HepG2 (cell line): ENCODE measurements at regions not wholly inside any gene's neighbourhood (a gene's known extent, or its start where the extent isn't known, plus 50 kb on each side); places are given as distances from the start of the nearest gene placed in this dataset.

Experiments
- ATAC-seq: fragments of 200-7000 bp; cut with Tn5 transposase; 3 replicates; pipeline ENCODE4 v1.9.1; 2020; ENCODE audit warnings: mild to moderate bottlenecking, moderate library complexity
- BruUV-seq: library from RNA; stranded (reverse); fragments of 400-500 nt; replicated peaks from 2 replicates; lab custom pipeline; 2021; lab: Mats Ljungman, UMichigan
- CTCF ChIA-PET: fragments of 300-600 bp; formaldehyde crosslinking; extraction: SDS; loops from one replicate; lab custom pipeline; 2021; ENCODE audit warnings: low total read pairs, inconsistent platforms, low intra/inter-chr PET ratio; lab: Yijun Ruan, JAX
- POLR2A ChIA-PET: fragments of 350-600 bp; sonication (Branson Sonifier 250); formaldehyde crosslinking; loops from one replicate; lab custom pipeline; 2020; ENCODE audit warnings: antibody characterized with exemption, inconsistent platforms; lab: Yijun Ruan, JAX
- DNase-seq: peaks from one replicate; pipeline ENCODE4 v3.0.0-alpha.2; 2015; ENCODE audit warnings: low spot score
- FAIRE-seq: peaks from 3 replicates; lab custom pipeline; 2011; peaks lifted over from hg19 to GRCh38; lab: Jason Lieb, UNC
- H2AFZ ChIP-seq: one replicate; pipeline ENCODE4 v1.6.1; 2011; ENCODE audit warnings: low read length, inconsistent platforms
- H3K27ac ChIP-seq: fragments of 300-600 bp; 3 replicates; pipeline ENCODE4 v1.8.0; 2011; ENCODE audit warnings: mixed run types, mild to moderate bottlenecking, mixed read lengths, low read length, inconsistent platforms; ENCODE audit not compliant: insufficient read depth; ENCODE audit errors: extremely low read length
- H3K27me3 ChIP-seq, 2 experiments: fragments of 200-600 bp in 1 of 2; 2 replicates in 1 of 2; 3 replicates in 1 of 2; pipeline versions ENCODE4 v1.6.0 to v1.8.0; 2011; ENCODE audit warnings: low read length in 2 of 2, mild to moderate bottlenecking in 2 of 2, moderate library complexity in 2 of 2, inconsistent platforms in 1 of 2; ENCODE audit not compliant: insufficient read depth in 2 of 2, control insufficient read depth in 1 of 2
- H3K36me3 ChIP-seq, 2 experiments: fragments of 200-600 bp in 1 of 2; replicated peaks in 1 of 2; 2 replicates in 1 of 2; 3 replicates in 1 of 2; pipeline versions ENCODE4 v1.5.1 to v1.8.0; 2011; ENCODE audit warnings: low read length in 2 of 2, inconsistent platforms in 1 of 2; ENCODE audit not compliant: insufficient read depth in 2 of 2, control insufficient read depth in 1 of 2
- H3K4me1 ChIP-seq: 2 replicates; pipeline ENCODE4 v1.5.1; 2012; ENCODE audit warnings: low read length, inconsistent platforms; ENCODE audit not compliant: insufficient read depth
- H3K4me2 ChIP-seq: 2 replicates; pipeline ENCODE4 v1.6.0; 2011; ENCODE audit warnings: low read depth, low read length, inconsistent platforms
- H3K4me3 ChIP-seq, 3 experiments: fragments of 200-600 bp in 1 of 3; sonication (generic), shearing (Covaris generic) in 1 of 3; replicated peaks in 1 of 3; 2 replicates each; pipeline ENCODE4 v1.5.1; 2011 to 2016; ENCODE audit warnings: low read length in 3 of 3, inconsistent platforms in 2 of 3, low read depth in 2 of 3, mild to moderate bottlenecking in 2 of 3, control low read depth in 1 of 3, mixed read lengths in 1 of 3; ENCODE audit not compliant: insufficient read depth in 1 of 3
- H3K79me2 ChIP-seq: one replicate; pipeline ENCODE4 v1.6.1; 2011; ENCODE audit warnings: low read length, inconsistent platforms; ENCODE audit not compliant: insufficient read depth
- H3K9ac ChIP-seq: 2 replicates; pipeline ENCODE4 v1.6.0; 2011; ENCODE audit warnings: mild to moderate bottlenecking, low read depth, low read length, inconsistent platforms; ENCODE audit not compliant: insufficient read depth
- H3K9me3 ChIP-seq: 2 replicates; pipeline ENCODE4 v1.5.1; 2012; ENCODE audit warnings: mild to moderate bottlenecking, low read length
- H4K20me1 ChIP-seq: 2 replicates; pipeline ENCODE4 v1.6.0; 2011; ENCODE audit warnings: inconsistent platforms, mild to moderate bottlenecking, low read length, moderate library complexity; ENCODE audit not compliant: insufficient read depth
- CHD2 ChIP-seq: IDR thresholded peaks from 2 replicates; pipeline ENCODE4 v1.6.1; 2011; ENCODE audit warnings: low read depth, low read length, improper control_type of control experiment
- FLYWCH1 ChIP-seq: sonication (generic); formaldehyde crosslinking; IDR thresholded peaks from 2 replicates; pipeline ENCODE4 v1.8.1; 2023; ENCODE audit warnings: mild to moderate bottlenecking, missing genetic modification reagents
- NCOA1 ChIP-seq: sonication (generic); formaldehyde crosslinking; IDR thresholded peaks from 2 replicates; pipeline ENCODE4 v1.9.0; 2021; ENCODE audit warnings: missing genetic modification reagents
- TMF1 ChIP-seq: sonication (generic); formaldehyde crosslinking; IDR thresholded peaks from 2 replicates; pipeline ENCODE4 v1.8.1; 2022; ENCODE audit warnings: low read depth, missing genetic modification reagents
- ZFY ChIP-seq: sonication (generic); formaldehyde crosslinking; IDR thresholded peaks from 2 replicates; pipeline ENCODE4 v1.4.0; 2020; ENCODE audit warnings: missing genetic modification reagents
- ZNF562 ChIP-seq: sonication (generic); formaldehyde crosslinking; IDR thresholded peaks from 2 replicates; pipeline ENCODE4 v1.8.0; 2022; ENCODE audit warnings: missing genetic modification reagents, borderline replicate concordance
- in situ Hi-C: cut with HindIII; loops from 2 replicates; pipeline ENCODE4 v1.10.0; 2017; ENCODE audit warnings: low pct_unique_long_range_greater_than_20kb; ENCODE audit not compliant: extremely low pct_ligation_motif_present
- intact Hi-C: fragments of 100-400 bp; cut with micrococcal nuclease; formaldehyde crosslinking; loops from one replicate; pipeline ENCODE4 v1.10.0; 2022; ENCODE audit not compliant: unreplicated experiment
- TF ChIP-seq, protein P1 (sequence below): sonication (generic); formaldehyde crosslinking; IDR thresholded peaks from 2 replicates; pipeline ENCODE4 v1.4.0; 2020; ENCODE audit warnings: mild to moderate bottlenecking, missing genetic modification reagents
- TF ChIP-seq, protein P2 (sequence below): sonication (generic); formaldehyde crosslinking; IDR thresholded peaks from 2 replicates; pipeline ENCODE4 v1.5.1; 2020; ENCODE audit warnings: mild to moderate bottlenecking, missing genetic modification reagents, borderline replicate concordance
- TF ChIP-seq, protein P3 (sequence below): sonication (generic); formaldehyde crosslinking; IDR thresholded peaks from 2 replicates; pipeline ENCODE4 v1.4.0; 2020; ENCODE audit warnings: mild to moderate bottlenecking, missing genetic modification reagents

DNA sequence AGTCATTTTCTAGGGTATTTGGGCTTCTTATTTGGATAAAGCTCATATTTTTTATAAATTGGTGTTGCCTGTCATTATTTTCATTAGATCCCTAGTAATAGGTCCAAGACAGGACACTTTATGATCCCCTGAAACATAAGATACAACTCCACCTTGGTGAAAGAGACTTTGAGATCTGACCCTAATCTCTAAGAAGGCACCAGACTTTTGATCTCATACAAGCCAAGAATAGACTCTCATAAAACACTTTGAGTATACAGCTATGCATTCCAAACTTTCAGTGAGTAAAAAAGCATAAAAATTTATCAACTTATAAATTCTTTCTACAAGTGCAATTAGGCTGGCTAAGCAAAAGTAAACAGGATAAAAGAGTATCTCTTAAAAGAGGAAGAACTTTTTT is 451.2 kb downstream of the MN1 start:
- Histone ChIP-seq H3K79me2 (no peaks in the 10 kb centered on the region), H2AFZ (no peak overlapping the region), H3K36me3 (no peaks in the 10 kb centered on the region), H3K9ac (no peak overlapping the region), H3K27ac (no peak overlapping the region), H3K4me1 (no peaks in the 10 kb centered on the region), H4K20me1 (no peaks in the 10 kb centered on the region), H3K4me2 (no peak overlapping the region), H3K27me3 (no peaks in the 10 kb centered on the region; a peak in 1 of 5 replicates), H3K4me3 (no peak overlapping the region), H3K9me3 (peaks cover 14% of the 10 kb centered on the region; the same call in 1 of the 2 replicates)
- in situ Hi-C loops (no loop called here), intact Hi-C loops (no loop called here)
- ATAC-seq = no peak
- POLR2A ChIA-PET = no interaction called here
- no TSS peak for BruUV-seq
- CTCF ChIA-PET = no interaction called here
- DNase-seq = no peak
- FAIRE-seq = no peak
- TF ChIP-seq ZNF562 (CRISPR knock-in tag) (no peak), NCOA1 (CRISPR knock-in tag) (no peak), ZFY (CRISPR knock-in tag) (no peak), CHD2 (no peak), TMF1 (CRISPR knock-in tag) (no peak), FLYWCH1 (CRISPR knock-in tag) (no peak)
- TF ChIP-seq, protein P1, sequence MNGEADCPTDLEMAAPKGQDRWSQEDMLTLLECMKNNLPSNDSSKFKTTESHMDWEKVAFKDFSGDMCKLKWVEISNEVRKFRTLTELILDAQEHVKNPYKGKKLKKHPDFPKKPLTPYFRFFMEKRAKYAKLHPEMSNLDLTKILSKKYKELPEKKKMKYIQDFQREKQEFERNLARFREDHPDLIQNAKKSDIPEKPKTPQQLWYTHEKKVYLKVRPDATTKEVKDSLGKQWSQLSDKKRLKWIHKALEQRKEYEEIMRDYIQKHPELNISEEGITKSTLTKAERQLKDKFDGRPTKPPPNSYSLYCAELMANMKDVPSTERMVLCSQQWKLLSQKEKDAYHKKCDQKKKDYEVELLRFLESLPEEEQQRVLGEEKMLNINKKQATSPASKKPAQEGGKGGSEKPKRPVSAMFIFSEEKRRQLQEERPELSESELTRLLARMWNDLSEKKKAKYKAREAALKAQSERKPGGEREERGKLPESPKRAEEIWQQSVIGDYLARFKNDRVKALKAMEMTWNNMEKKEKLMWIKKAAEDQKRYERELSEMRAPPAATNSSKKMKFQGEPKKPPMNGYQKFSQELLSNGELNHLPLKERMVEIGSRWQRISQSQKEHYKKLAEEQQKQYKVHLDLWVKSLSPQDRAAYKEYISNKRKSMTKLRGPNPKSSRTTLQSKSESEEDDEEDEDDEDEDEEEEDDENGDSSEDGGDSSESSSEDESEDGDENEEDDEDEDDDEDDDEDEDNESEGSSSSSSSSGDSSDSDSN (CRISPR knock-in tag) = no peak
- TF ChIP-seq, protein P2, sequence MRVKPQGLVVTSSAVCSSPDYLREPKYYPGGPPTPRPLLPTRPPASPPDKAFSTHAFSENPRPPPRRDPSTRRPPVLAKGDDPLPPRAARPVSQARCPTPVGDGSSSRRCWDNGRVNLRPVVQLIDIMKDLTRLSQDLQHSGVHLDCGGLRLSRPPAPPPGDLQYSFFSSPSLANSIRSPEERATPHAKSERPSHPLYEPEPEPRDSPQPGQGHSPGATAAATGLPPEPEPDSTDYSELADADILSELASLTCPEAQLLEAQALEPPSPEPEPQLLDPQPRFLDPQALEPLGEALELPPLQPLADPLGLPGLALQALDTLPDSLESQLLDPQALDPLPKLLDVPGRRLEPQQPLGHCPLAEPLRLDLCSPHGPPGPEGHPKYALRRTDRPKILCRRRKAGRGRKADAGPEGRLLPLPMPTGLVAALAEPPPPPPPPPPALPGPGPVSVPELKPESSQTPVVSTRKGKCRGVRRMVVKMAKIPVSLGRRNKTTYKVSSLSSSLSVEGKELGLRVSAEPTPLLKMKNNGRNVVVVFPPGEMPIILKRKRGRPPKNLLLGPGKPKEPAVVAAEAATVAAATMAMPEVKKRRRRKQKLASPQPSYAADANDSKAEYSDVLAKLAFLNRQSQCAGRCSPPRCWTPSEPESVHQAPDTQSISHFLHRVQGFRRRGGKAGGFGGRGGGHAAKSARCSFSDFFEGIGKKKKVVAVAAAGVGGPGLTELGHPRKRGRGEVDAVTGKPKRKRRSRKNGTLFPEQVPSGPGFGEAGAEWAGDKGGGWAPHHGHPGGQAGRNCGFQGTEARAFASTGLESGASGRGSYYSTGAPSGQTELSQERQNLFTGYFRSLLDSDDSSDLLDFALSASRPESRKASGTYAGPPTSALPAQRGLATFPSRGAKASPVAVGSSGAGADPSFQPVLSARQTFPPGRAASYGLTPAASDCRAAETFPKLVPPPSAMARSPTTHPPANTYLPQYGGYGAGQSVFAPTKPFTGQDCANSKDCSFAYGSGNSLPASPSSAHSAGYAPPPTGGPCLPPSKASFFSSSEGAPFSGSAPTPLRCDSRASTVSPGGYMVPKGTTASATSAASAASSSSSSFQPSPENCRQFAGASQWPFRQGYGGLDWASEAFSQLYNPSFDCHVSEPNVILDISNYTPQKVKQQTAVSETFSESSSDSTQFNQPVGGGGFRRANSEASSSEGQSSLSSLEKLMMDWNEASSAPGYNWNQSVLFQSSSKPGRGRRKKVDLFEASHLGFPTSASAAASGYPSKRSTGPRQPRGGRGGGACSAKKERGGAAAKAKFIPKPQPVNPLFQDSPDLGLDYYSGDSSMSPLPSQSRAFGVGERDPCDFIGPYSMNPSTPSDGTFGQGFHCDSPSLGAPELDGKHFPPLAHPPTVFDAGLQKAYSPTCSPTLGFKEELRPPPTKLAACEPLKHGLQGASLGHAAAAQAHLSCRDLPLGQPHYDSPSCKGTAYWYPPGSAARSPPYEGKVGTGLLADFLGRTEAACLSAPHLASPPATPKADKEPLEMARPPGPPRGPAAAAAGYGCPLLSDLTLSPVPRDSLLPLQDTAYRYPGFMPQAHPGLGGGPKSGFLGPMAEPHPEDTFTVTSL (CRISPR knock-in tag) = no peak
- TF ChIP-seq, protein P3, sequence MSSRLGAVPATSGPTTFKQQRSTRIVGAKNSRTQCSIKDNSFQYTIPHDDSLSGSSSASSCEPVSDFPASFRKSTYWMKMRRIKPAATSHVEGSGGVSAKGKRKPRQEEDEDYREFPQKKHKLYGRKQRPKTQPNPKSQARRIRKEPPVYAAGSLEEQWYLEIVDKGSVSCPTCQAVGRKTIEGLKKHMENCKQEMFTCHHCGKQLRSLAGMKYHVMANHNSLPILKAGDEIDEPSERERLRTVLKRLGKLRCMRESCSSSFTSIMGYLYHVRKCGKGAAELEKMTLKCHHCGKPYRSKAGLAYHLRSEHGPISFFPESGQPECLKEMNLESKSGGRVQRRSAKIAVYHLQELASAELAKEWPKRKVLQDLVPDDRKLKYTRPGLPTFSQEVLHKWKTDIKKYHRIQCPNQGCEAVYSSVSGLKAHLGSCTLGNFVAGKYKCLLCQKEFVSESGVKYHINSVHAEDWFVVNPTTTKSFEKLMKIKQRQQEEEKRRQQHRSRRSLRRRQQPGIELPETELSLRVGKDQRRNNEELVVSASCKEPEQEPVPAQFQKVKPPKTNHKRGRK (CRISPR knock-in tag) = no peak
